A673 (cell line): ENCODE measurements at regions not wholly inside any gene's neighbourhood (a gene's known extent, or its start where the extent isn't known, plus 50 kb on each side); places are given as distances from the start of the nearest gene placed in this dataset.

ENCODE experiments used
- BruUV-seq: library from RNA; stranded (reverse); fragments of 400-500 nt; replicated peaks from 2 replicates; lab custom pipeline; 2021; lab: Mats Ljungman, UMichigan
- CTCF ChIA-PET: fragments of 300-600 bp; sonication (Branson Sonifier 250); formaldehyde crosslinking; loops from one replicate; lab custom pipeline; 2022; ENCODE audit warnings: antibody characterized with exemption; lab: Charles Lee
- POLR2A ChIA-PET: fragments of 300-600 bp; sonication (Branson Sonifier 250); formaldehyde crosslinking; loops from one replicate; lab custom pipeline; 2022; ENCODE audit warnings: antibody characterized with exemption; ENCODE audit not compliant: low non-redundant PET; lab: Charles Lee
- DNase-seq: peaks from one replicate; pipeline ENCODE4 v3.0.0-alpha.2; 2015; ENCODE audit warnings: low spot score
- H3K27ac ChIP-seq: fragments of 200-600 bp; sonication (generic); 2 replicates; pipeline ENCODE4 v1.5.1; 2016; ENCODE audit warnings: mixed run types, low read depth, mild to moderate bottlenecking, mixed read lengths, antibody characterized with exemption, low read length; ENCODE audit not compliant: poor library complexity, severe bottlenecking
- H3K27me3 ChIP-seq: fragments of 200-600 bp; sonication (generic); replicated peaks from 2 replicates; pipeline ENCODE4 v1.6.1; 2017; ENCODE audit warnings: mixed run types, low read depth, mild to moderate bottlenecking, mixed read lengths, antibody characterized with exemption, low read length; ENCODE audit not compliant: insufficient read depth, poor library complexity
- H3K36me3 ChIP-seq: fragments of 200-600 bp; sonication (generic); 2 replicates; pipeline ENCODE4 v1.6.1; 2016; ENCODE audit warnings: mixed run types, mild to moderate bottlenecking, mixed read lengths, antibody characterized with exemption, low read length; ENCODE audit not compliant: insufficient read depth, poor library complexity, severe bottlenecking
- H3K4me1 ChIP-seq: fragments of 200-600 bp; sonication (generic); 2 replicates; pipeline ENCODE4 v1.6.1; 2017; ENCODE audit warnings: mixed run types, mild to moderate bottlenecking, mixed read lengths, antibody characterized with exemption, low read length; ENCODE audit not compliant: insufficient read depth, poor library complexity, severe bottlenecking
- H3K4me3 ChIP-seq: fragments of 200-600 bp; sonication (generic); 2 replicates; pipeline ENCODE4 v1.5.1; 2016; ENCODE audit warnings: low read depth, mixed run types, mild to moderate bottlenecking, mixed read lengths, low read length; ENCODE audit not compliant: poor library complexity, severe bottlenecking
- H3K9me3 ChIP-seq: fragments of 200-600 bp; sonication (generic); 2 replicates; pipeline ENCODE4 v1.6.1; 2016; ENCODE audit warnings: mixed run types, low read depth, mild to moderate bottlenecking, mixed read lengths, antibody characterized with exemption, low read length; ENCODE audit not compliant: poor library complexity, severe bottlenecking
- CTCF ChIP-seq: fragments of 300-800, 200-600 bp; sonication (generic); conservative IDR thresholded peaks from 2 replicates; pipeline ENCODE4 v1.5.1; 2017; ENCODE audit warnings: low read depth, mild to moderate bottlenecking, antibody characterized with exemption, low read length, moderate library complexity, mixed read lengths
- EZH2 ChIP-seq: fragments of 200-600 bp; sonication (generic); IDR thresholded peaks from 2 replicates; pipeline ENCODE4 v1.6.1; 2017; ENCODE audit warnings: borderline replicate concordance, low read depth, mild to moderate bottlenecking, mixed read lengths, antibody characterized with exemption, low read length; ENCODE audit not compliant: poor library complexity, severe bottlenecking
- intact Hi-C: fragments of 100-400 bp; cut with micrococcal nuclease; formaldehyde crosslinking; loops from one replicate; pipeline ENCODE4 v1.10.0; 2022; ENCODE audit not compliant: unreplicated experiment

GRCh38 chr16:82541103-82541502, 85.7 kb upstream of the CDH13 start:
- intact Hi-C loops: no loop called here
- no TSS peak for BruUV-seq
- POLR2A ChIA-PET: no interaction called here
- Histone ChIP-seq H3K9me3 (no peaks in the 10 kb centered on the region), H3K27ac (no peak overlapping the region), H3K27me3 (peaks cover 30% of the 10 kb centered on the region), H3K4me3 (no peak overlapping the region), H3K36me3 (no peaks in the 10 kb centered on the region), H3K4me1 (no peaks in the 10 kb centered on the region)
- no peak for DNase-seq
- no peak for TF ChIP-seq EZH2
- CTCF ChIA-PET: no interaction called here

- no peaks in the 10 kb centered on the region for H3K36me3 ChIP-seq
- intact Hi-C loops: no loop called here
- ChIA-PET POLR2A (no interaction called here), CTCF (no interaction called here)
- no peak overlapping the region for H3K4me3 ChIP-seq
- H3K9me3 ChIP-seq: no peaks in the 10 kb centered on the region
- no peak overlapping the region for H3K27ac ChIP-seq
- BruUV-seq: no TSS peak
- TF ChIP-seq CTCF: no peak
- TF ChIP-seq EZH2: no peak
- H3K4me1 ChIP-seq: no peaks in the 10 kb centered on the region
- DNase-seq: no peak
- H3K27me3 ChIP-seq: peaks cover 3% of the 10 kb centered on the region
Measured at GRCh38 chr16:82535764-82536163, 91.0 kb upstream of the CDH13 start.

GRCh38 chr16:82535262-82535661, 91.5 kb upstream of the CDH13 start:
- H3K4me1 ChIP-seq: no peaks in the 10 kb centered on the region
- TF ChIP-seq EZH2 (no peak), CTCF (no peak)
- CTCF ChIA-PET: no interaction called here
- no TSS peak for BruUV-seq
- H3K9me3 ChIP-seq: no peaks in the 10 kb centered on the region
- H3K27me3 ChIP-seq: peaks cover 3% of the 10 kb centered on the region
- POLR2A ChIA-PET: no interaction called here
- no peak for DNase-seq
- no peak overlapping the region for H3K4me3 ChIP-seq
- no peak overlapping the region for H3K27ac ChIP-seq
- H3K36me3 ChIP-seq: no peaks in the 10 kb centered on the region
- intact Hi-C loops: no loop called here

- H3K36me3 ChIP-seq: no peaks in the 10 kb centered on the region
- H3K4me3 ChIP-seq: no peak overlapping the region
- ChIA-PET POLR2A (no interaction called here), CTCF (no interaction called here)
- no peaks in the 10 kb centered on the region for H3K4me1 ChIP-seq
- peaks cover 3% of the 10 kb centered on the region for H3K27me3 ChIP-seq
- no peak for TF ChIP-seq EZH2
- intact Hi-C loops: no loop called here
- no peak for DNase-seq
- BruUV-seq: no TSS peak
- no peak overlapping the region for H3K27ac ChIP-seq
- no peaks in the 10 kb centered on the region for H3K9me3 ChIP-seq
Measured at GRCh38 chr16:82533189-82533588, 93.6 kb upstream of the CDH13 start.
